H1 (cell line): ENCODE measurements at regions not wholly inside any gene's neighbourhood (a gene's known extent, or its start where the extent isn't known, plus 50 kb on each side); places are given as distances from the start of the nearest gene placed in this dataset.

Experiments
- CTCF ChIA-PET: fragments of 300-600 bp; sonication (Branson Sonifier 250); formaldehyde crosslinking; loops from one replicate; lab custom pipeline; 2021; ENCODE audit not compliant: partially characterized antibody; lab: Charles Lee
- POLR2A ChIA-PET: fragments of 300-600 bp; sonication (Branson Sonifier 250); formaldehyde crosslinking; loops from one replicate; lab custom pipeline; 2021; ENCODE audit warnings: inconsistent platforms; ENCODE audit not compliant: partially characterized antibody; lab: Charles Lee
- DNase-seq, 2 experiments: peaks; one replicate each; pipeline versions ENCODE4 v3.0.0 to v3.0.0-alpha.2; 2010 to 2022; ENCODE audit warnings: low spot score in 2 of 2, low read depth in 1 of 2, mixed read lengths in 1 of 2
- FAIRE-seq: peaks from 2 replicates; lab custom pipeline; 2011; peaks lifted over from hg19 to GRCh38; lab: Jason Lieb, UNC
- H2AFZ ChIP-seq: 2 replicates; pipeline ENCODE4 v1.8.1; 2012; ENCODE audit warnings: low read length, inconsistent platforms
- H2AK5ac ChIP-seq: 2 replicates; pipeline ENCODE4 v1.6.1; 2013; ENCODE audit warnings: low read depth, low read length
- H2BK120ac ChIP-seq: replicated peaks from 2 replicates; pipeline ENCODE3; 2013; ENCODE audit warnings: low read depth, low read length, inconsistent platforms
- H2BK12ac ChIP-seq: 2 replicates; pipeline ENCODE4 v1.6.1; 2013; ENCODE audit warnings: low read depth, low read length
- H2BK15ac ChIP-seq: 2 replicates; pipeline ENCODE4 v1.6.1; 2013; ENCODE audit warnings: low read length
- H2BK20ac ChIP-seq: 2 replicates; pipeline ENCODE4 v1.6.1; 2013; ENCODE audit warnings: low read length
- H2BK5ac ChIP-seq: 2 replicates; pipeline ENCODE4 v1.6.1; 2013; ENCODE audit warnings: low read depth, low read length
- H3K14ac ChIP-seq: 2 replicates; pipeline ENCODE4 v1.6.1; 2013; ENCODE audit warnings: inconsistent platforms; ENCODE audit not compliant: insufficient read length
- H3K18ac ChIP-seq: 2 replicates; pipeline ENCODE4 v1.6.1; 2013; ENCODE audit warnings: low read length; ENCODE audit errors: extremely low read depth
- H3K23ac ChIP-seq: 2 replicates; pipeline ENCODE4 v1.6.1; 2013; ENCODE audit warnings: inconsistent platforms; ENCODE audit not compliant: insufficient read length
- H3K23me2 ChIP-seq: 2 replicates; pipeline ENCODE4 v1.6.1; 2013; ENCODE audit warnings: low read depth, low read length
- H3K27ac ChIP-seq: 2 replicates; pipeline ENCODE4 v1.6.1; 2011; ENCODE audit warnings: low read depth, low read length, inconsistent platforms
- H3K27me3 ChIP-seq, 4 experiments: replicated peaks in 1 of 4; 1 replicate in 1 of 4; 2 replicates in 3 of 4; pipeline versions ENCODE4 v1.6.1 to v1.8.1; 2011 to 2013; ENCODE audit warnings: low read length in 3 of 4, mild to moderate bottlenecking in 3 of 4, inconsistent platforms in 2 of 4, mixed read lengths in 2 of 4, moderate library complexity in 1 of 4; ENCODE audit not compliant: control insufficient read depth in 3 of 4, insufficient read depth in 3 of 4; ENCODE audit errors: extremely low read depth in 1 of 4
- H3K36me3 ChIP-seq, 4 experiments: 2 replicates each; pipeline versions ENCODE4 v1.6.1 to v1.8.1; 2011 to 2013; ENCODE audit warnings: mild to moderate bottlenecking in 4 of 4, low read length in 3 of 4, moderate library complexity in 2 of 4, control low read depth in 1 of 4, inconsistent platforms in 1 of 4; ENCODE audit not compliant: insufficient read depth in 4 of 4, control insufficient read depth in 2 of 4
- H3K4ac ChIP-seq: replicated peaks from 2 replicates; pipeline ENCODE3; 2013; ENCODE audit warnings: low read length, low read depth, mixed read lengths, inconsistent platforms; ENCODE audit not compliant: insufficient read length
- H3K4me1 ChIP-seq, 4 experiments: replicated peaks in 1 of 4; 1 replicate in 1 of 4; 2 replicates in 3 of 4; pipeline versions ENCODE4 v1.6.1 to v1.8.1; 2011 to 2013; ENCODE audit warnings: low read length in 3 of 4, inconsistent platforms in 2 of 4, mixed read lengths in 1 of 4; ENCODE audit not compliant: insufficient read depth in 4 of 4, control insufficient read depth in 3 of 4
- H3K4me2 ChIP-seq, 2 experiments: 2 replicates each; pipeline versions ENCODE4 v1.6.1 to v1.8.1; 2011 to 2013; ENCODE audit warnings: low read depth in 2 of 2, low read length in 2 of 2, control low read depth in 1 of 2, inconsistent platforms in 1 of 2, mild to moderate bottlenecking in 1 of 2; ENCODE audit not compliant: insufficient read depth in 1 of 2
- H3K4me3 ChIP-seq, 4 experiments: fragments of 200-600, 300-600 bp in 1 of 4; sonication (generic), shearing (Covaris generic), sonication (Bioruptor Twin) in 1 of 4; 2 replicates each; pipeline versions ENCODE4 v1.5.1 to v1.8.1; 2011 to 2016; ENCODE audit warnings: low read length in 4 of 4, low read depth in 3 of 4, control low read depth in 2 of 4, inconsistent platforms in 2 of 4, mild to moderate bottlenecking in 2 of 4, mixed read lengths in 1 of 4, moderate library complexity in 1 of 4; ENCODE audit not compliant: insufficient read depth in 2 of 4; ENCODE audit errors: extremely low read depth in 1 of 4
- H3K56ac ChIP-seq: replicated peaks from 2 replicates; pipeline ENCODE3; 2013; ENCODE audit warnings: low read depth, mild to moderate bottlenecking, mixed read lengths, low read length, inconsistent platforms; ENCODE audit not compliant: insufficient read length
- H3K79me1 ChIP-seq: 2 replicates; pipeline ENCODE4 v1.6.1; 2013; ENCODE audit warnings: low read depth, low read length, control low read depth
- H3K79me2 ChIP-seq, 2 experiments: 2 replicates each; pipeline versions ENCODE4 v1.6.1 to v1.8.1; 2012 to 2013; ENCODE audit warnings: low read length in 2 of 2, mild to moderate bottlenecking in 2 of 2, inconsistent platforms in 1 of 2; ENCODE audit not compliant: insufficient read depth in 2 of 2, control insufficient read depth in 1 of 2
- H3K9ac ChIP-seq, 4 experiments: replicated peaks in 1 of 4; 1 replicate in 1 of 4; 2 replicates in 3 of 4; pipeline versions ENCODE4 v1.6.1 to v1.8.1; 2011 to 2013; ENCODE audit warnings: low read depth in 3 of 4, low read length in 3 of 4, control low read depth in 2 of 4, mild to moderate bottlenecking in 2 of 4, moderate library complexity in 2 of 4, inconsistent platforms in 1 of 4; ENCODE audit errors: extremely low read depth in 1 of 4
- H3K9me3 ChIP-seq, 2 experiments: 2 replicates each; pipeline versions ENCODE4 v1.6.1 to v1.8.1; 2012 to 2013; ENCODE audit warnings: mild to moderate bottlenecking in 2 of 2, moderate library complexity in 2 of 2, control low read depth in 1 of 2, inconsistent platforms in 1 of 2, low read depth in 1 of 2, low read length in 1 of 2, mixed read lengths in 1 of 2; ENCODE audit not compliant: insufficient read depth in 2 of 2
- H4K20me1 ChIP-seq, 2 experiments: replicated peaks in 1 of 2; 2 replicates each; pipeline versions ENCODE3 to v1.8.1; 2011 to 2013; ENCODE audit warnings: inconsistent platforms in 2 of 2, low read length in 2 of 2, mild to moderate bottlenecking in 1 of 2; ENCODE audit not compliant: insufficient read depth in 2 of 2, control insufficient read depth in 1 of 2
- H4K5ac ChIP-seq: 2 replicates; pipeline ENCODE4 v1.6.1; 2013; ENCODE audit warnings: low read length, low read depth, mixed read lengths, inconsistent platforms; ENCODE audit not compliant: insufficient read length
- H4K8ac ChIP-seq: 2 replicates; pipeline ENCODE4 v1.8.0; 2013; ENCODE audit warnings: mild to moderate bottlenecking, moderate library complexity, low read length, inconsistent platforms; ENCODE audit not compliant: insufficient read depth; ENCODE audit errors: extremely low read depth
- H4K91ac ChIP-seq: replicated peaks from 2 replicates; pipeline ENCODE3; 2013; ENCODE audit warnings: low read length, mixed read lengths, inconsistent platforms; ENCODE audit not compliant: insufficient read length
- CBX8 ChIP-seq: fragments of 300-800, 300-1000 bp; sonication (generic); IDR thresholded peaks from 2 replicates; pipeline ENCODE4 v1.7.1; 2016; ENCODE audit warnings: low read depth, low read length, borderline replicate concordance
- EGR1 ChIP-seq: IDR thresholded peaks from 2 replicates; pipeline ENCODE4 v1.6.1; 2011; ENCODE audit warnings: low read depth, low read length, borderline replicate concordance
- POLR2A ChIP-seq, 2 experiments: IDR thresholded peaks; 1 replicate in 1 of 2; 2 replicates in 1 of 2; pipeline ENCODE4 v1.6.1; 2011; ENCODE audit warnings: low read depth in 2 of 2, low read length in 2 of 2, mild to moderate bottlenecking in 2 of 2; ENCODE audit errors: control extremely low read depth in 1 of 2
- RNF2 ChIP-seq: fragments of 200-900, 300-1000 bp; sonication (generic); IDR thresholded peaks from 2 replicates; pipeline ENCODE4 v1.7.1; 2016; ENCODE audit warnings: borderline replicate concordance, low read depth, mild to moderate bottlenecking, antibody characterized with exemption, low read length; ENCODE audit not compliant: poor library complexity, severe bottlenecking; ENCODE audit errors: missing control alignments
- SUZ12 ChIP-seq: fragments of 200-600 bp; sonication (generic); IDR thresholded peaks from 2 replicates; pipeline ENCODE4 v1.6.1; 2012; ENCODE audit warnings: mild to moderate bottlenecking, inconsistent platforms, low read length, moderate library complexity, mixed read lengths
- WGBS, 2 experiments: shearing (Covaris generic) in 1 of 2; methylation state at CpG; one replicate each; pipeline versions ENCODE4 v1.1.6 to v1.1.7; 2013 to 2015; ENCODE audit warnings: low lambda C conversion rate in 2 of 2, mixed read lengths in 2 of 2, inconsistent platforms in 1 of 2, low coverage in 1 of 2, missing lambda C conversion rate in 1 of 2; ENCODE audit not compliant: insufficient replicate concordance in 2 of 2, insufficient coverage in 1 of 2, insufficient read length in 1 of 2; ENCODE audit errors: extremely low coverage in 1 of 2, missing lambda C conversion rate in 1 of 2; 5-methylcytosine and 5-hydroxymethylcytosine counted together

DNA sequence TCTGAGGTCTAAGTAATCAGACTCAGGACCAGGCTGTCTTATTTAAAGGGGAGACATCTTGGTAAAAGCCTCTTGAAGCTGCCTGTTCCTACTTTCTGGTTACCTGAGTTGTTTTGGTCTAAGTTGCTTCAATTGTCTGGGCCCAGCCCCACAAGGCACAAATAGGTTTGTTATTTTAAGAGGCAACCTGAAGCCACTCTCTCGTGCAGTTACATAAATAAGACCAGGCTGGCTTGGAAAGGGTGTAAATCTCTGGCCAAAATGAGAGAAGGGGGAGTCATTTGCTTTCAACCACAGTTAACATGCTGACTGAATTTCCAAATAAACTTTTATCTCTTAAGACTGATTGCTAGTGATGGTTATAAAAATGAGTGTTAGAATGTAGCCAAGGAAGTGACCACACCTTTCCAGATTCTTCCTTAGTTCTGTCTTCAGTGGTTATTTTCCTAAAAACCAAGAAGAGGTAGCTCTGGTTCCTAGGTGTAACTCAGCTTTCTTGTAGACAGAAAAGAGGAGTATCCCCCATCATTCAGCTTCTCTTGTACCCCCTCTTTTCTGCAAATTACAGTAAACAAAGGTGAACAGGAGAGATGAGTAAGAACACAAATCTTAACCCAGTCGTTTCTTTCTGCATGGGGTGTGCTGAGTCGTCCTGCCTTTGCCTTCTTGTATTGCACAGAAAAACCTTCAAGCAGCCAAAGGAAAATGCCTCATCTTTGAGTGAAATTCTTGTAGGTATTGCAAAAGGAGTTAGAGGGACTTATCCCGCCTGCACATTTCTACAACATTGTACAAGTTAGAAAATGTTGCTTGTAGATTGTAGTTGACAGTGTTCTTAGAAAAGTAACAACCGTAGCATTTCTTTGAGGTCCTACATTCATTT lies 161.5 kb upstream of the NT5C1B start:
- Histone ChIP-seq H3K9me3 (no peaks in the 10 kb centered on the region), H3K4me3 (no peak overlapping the region), H2BK20ac (no peak overlapping the region), H3K4ac (no peak overlapping the region), H2AFZ (no peak overlapping the region), H3K27ac (no peak overlapping the region), H2BK5ac (no peak overlapping the region), H3K4me1 (no peaks in the 10 kb centered on the region), H3K9ac (no peak overlapping the region), H3K79me1 (no peaks in the 10 kb centered on the region), H4K91ac (no peak overlapping the region), H3K14ac (no peak overlapping the region), H3K27me3 (no peaks in the 10 kb centered on the region), H4K5ac (no peak overlapping the region), H2BK12ac (no peak overlapping the region), H2AK5ac (no peak overlapping the region), H2BK15ac (no peak overlapping the region), H3K23ac (no peak overlapping the region), H3K18ac (no peak overlapping the region), H3K56ac (no peak overlapping the region), H4K8ac (no peak overlapping the region), H3K4me2 (no peak overlapping the region), H3K36me3 (no peaks in the 10 kb centered on the region), H3K23me2 (no peaks in the 10 kb centered on the region), H3K79me2 (no peaks in the 10 kb centered on the region), H2BK120ac (no peak overlapping the region), H4K20me1 (no peaks in the 10 kb centered on the region)
- CTCF ChIA-PET, result interaction anchor here (0.6 to 5.2 kb wide), 24 partner anchors 9 to 996 kb away, joined by 3 to 19 read pairs (median 4); no protein-coding TSS in a partner anchor
- no peak for DNase-seq
- no peak for FAIRE-seq
- TF ChIP-seq SUZ12 (no peak), CBX8 (no peak), POLR2A (IDR thresholded peaks at IDR 0.05; ENCODE audit: control extremely low read depth in 1 of 2, low read depth in 2 of 2, low read length in 2 of 2) (no peak), RNF2 (no peak), EGR1 (no peak)
- POLR2A ChIA-PET, result no interaction called here
- WGBS, 2 experiments, result 91% methylated on average over 5 of the region's 5 CpGs; no CpG with 5 or more reads in 1 of the 2 experiments
